HepG2 (cell line): ENCODE measurements at regions not wholly inside any gene's neighbourhood (a gene's known extent, or its start where the extent isn't known, plus 50 kb on each side); places are given as distances from the start of the nearest gene placed in this dataset.
A peak's percentile ranks its signal among the peaks of the same experiment; 100 is the strongest.

ENCODE experiments used
- ATAC-seq: fragments of 200-7000 bp; cut with Tn5 transposase; 3 replicates; pipeline ENCODE4 v1.9.1; 2020; ENCODE audit warnings: mild to moderate bottlenecking, moderate library complexity
- BruUV-seq: library from RNA; stranded (reverse); fragments of 400-500 nt; replicated peaks from 2 replicates; lab custom pipeline; 2021; lab: Mats Ljungman, UMichigan
- CTCF ChIA-PET: fragments of 300-600 bp; formaldehyde crosslinking; extraction: SDS; loops from one replicate; lab custom pipeline; 2021; ENCODE audit warnings: low total read pairs, inconsistent platforms, low intra/inter-chr PET ratio; lab: Yijun Ruan, JAX
- POLR2A ChIA-PET: fragments of 350-600 bp; sonication (Branson Sonifier 250); formaldehyde crosslinking; loops from one replicate; lab custom pipeline; 2020; ENCODE audit warnings: antibody characterized with exemption, inconsistent platforms; lab: Yijun Ruan, JAX
- DNase-seq: peaks from one replicate; pipeline ENCODE4 v3.0.0-alpha.2; 2015; ENCODE audit warnings: low spot score
- FAIRE-seq: peaks from 3 replicates; lab custom pipeline; 2011; peaks lifted over from hg19 to GRCh38; lab: Jason Lieb, UNC
- H2AFZ ChIP-seq: one replicate; pipeline ENCODE4 v1.6.1; 2011; ENCODE audit warnings: low read length, inconsistent platforms
- H3K27ac ChIP-seq: fragments of 300-600 bp; 3 replicates; pipeline ENCODE4 v1.8.0; 2011; ENCODE audit warnings: mixed run types, mild to moderate bottlenecking, mixed read lengths, low read length, inconsistent platforms; ENCODE audit not compliant: insufficient read depth; ENCODE audit errors: extremely low read length
- H3K27me3 ChIP-seq, 2 experiments: fragments of 200-600 bp in 1 of 2; 2 replicates in 1 of 2; 3 replicates in 1 of 2; pipeline versions ENCODE4 v1.6.0 to v1.8.0; 2011; ENCODE audit warnings: low read length in 2 of 2, mild to moderate bottlenecking in 2 of 2, moderate library complexity in 2 of 2, inconsistent platforms in 1 of 2; ENCODE audit not compliant: insufficient read depth in 2 of 2, control insufficient read depth in 1 of 2
- H3K36me3 ChIP-seq, 2 experiments: fragments of 200-600 bp in 1 of 2; replicated peaks in 1 of 2; 2 replicates in 1 of 2; 3 replicates in 1 of 2; pipeline versions ENCODE4 v1.5.1 to v1.8.0; 2011; ENCODE audit warnings: low read length in 2 of 2, inconsistent platforms in 1 of 2; ENCODE audit not compliant: insufficient read depth in 2 of 2, control insufficient read depth in 1 of 2
- H3K4me1 ChIP-seq: 2 replicates; pipeline ENCODE4 v1.5.1; 2012; ENCODE audit warnings: low read length, inconsistent platforms; ENCODE audit not compliant: insufficient read depth
- H3K4me2 ChIP-seq: 2 replicates; pipeline ENCODE4 v1.6.0; 2011; ENCODE audit warnings: low read depth, low read length, inconsistent platforms
- H3K4me3 ChIP-seq, 3 experiments: fragments of 200-600 bp in 1 of 3; sonication (generic), shearing (Covaris generic) in 1 of 3; replicated peaks in 1 of 3; 2 replicates each; pipeline ENCODE4 v1.5.1; 2011 to 2016; ENCODE audit warnings: low read length in 3 of 3, inconsistent platforms in 2 of 3, low read depth in 2 of 3, mild to moderate bottlenecking in 2 of 3, control low read depth in 1 of 3, mixed read lengths in 1 of 3; ENCODE audit not compliant: insufficient read depth in 1 of 3
- H3K79me2 ChIP-seq: one replicate; pipeline ENCODE4 v1.6.1; 2011; ENCODE audit warnings: low read length, inconsistent platforms; ENCODE audit not compliant: insufficient read depth
- H3K9ac ChIP-seq: 2 replicates; pipeline ENCODE4 v1.6.0; 2011; ENCODE audit warnings: mild to moderate bottlenecking, low read depth, low read length, inconsistent platforms; ENCODE audit not compliant: insufficient read depth
- H3K9me3 ChIP-seq: 2 replicates; pipeline ENCODE4 v1.5.1; 2012; ENCODE audit warnings: mild to moderate bottlenecking, low read length
- H4K20me1 ChIP-seq: 2 replicates; pipeline ENCODE4 v1.6.0; 2011; ENCODE audit warnings: inconsistent platforms, mild to moderate bottlenecking, low read length, moderate library complexity; ENCODE audit not compliant: insufficient read depth
- AHDC1 ChIP-seq: sonication (generic); formaldehyde crosslinking; IDR thresholded peaks from 2 replicates; pipeline ENCODE4 v1.5.1; 2020; ENCODE audit warnings: mild to moderate bottlenecking, missing genetic modification reagents, borderline replicate concordance
- CREB1 ChIP-seq, 2 experiments: fragments of 450-650 bp in 1 of 2; IDR thresholded peaks; 2 replicates each; pipeline ENCODE4 v1.6.1; 2016 to 2017; ENCODE audit warnings: control low read depth in 1 of 2, mild to moderate bottlenecking in 1 of 2, missing compliant biosample characterization in 1 of 2, missing genetic modification characterization in 1 of 2
- SKI ChIP-seq: fragments of 450-650 bp; IDR thresholded peaks from one replicate; pipeline ENCODE4 v1.6.1; 2018; ENCODE audit warnings: mild to moderate bottlenecking; ENCODE audit not compliant: partially characterized antibody
- ZNF512 ChIP-seq: sonication (generic); formaldehyde crosslinking; IDR thresholded peaks from 2 replicates; pipeline ENCODE4 v1.4.0; 2020; ENCODE audit warnings: mild to moderate bottlenecking, missing genetic modification reagents
- ZNF776 ChIP-seq: sonication (generic); formaldehyde crosslinking; IDR thresholded peaks from 2 replicates; pipeline ENCODE4 v1.4.0; 2020; ENCODE audit warnings: mild to moderate bottlenecking, missing genetic modification reagents
- WGBS: methylation state at CpG from one replicate; pipeline ENCODE4 v1.1.6; 2017; ENCODE audit warnings: low lambda C conversion rate; 5-methylcytosine and 5-hydroxymethylcytosine counted together
- in situ Hi-C: cut with HindIII; loops from 2 replicates; pipeline ENCODE4 v1.10.0; 2017; ENCODE audit warnings: low pct_unique_long_range_greater_than_20kb; ENCODE audit not compliant: extremely low pct_ligation_motif_present
- intact Hi-C: fragments of 100-400 bp; cut with micrococcal nuclease; formaldehyde crosslinking; loops from one replicate; pipeline ENCODE4 v1.10.0; 2022; ENCODE audit not compliant: unreplicated experiment

GRCh38 chr17:71184716-71185115 lies 936.1 kb upstream of the SOX9 start (continued):
- no peak for TF ChIP-seq ZNF776 (CRISPR knock-in tag)

GRCh38 chr17:71187145-71187878 lies 933.5 kb upstream of the SOX9 start:
- Histone ChIP-seq H2AFZ (no peak overlapping the region), H3K4me2 (no peak overlapping the region), H3K36me3 (no peaks in the 10 kb centered on the region), H3K9me3 (peaks cover 80% of the 10 kb centered on the region), H3K27me3 (no peaks in the 10 kb centered on the region), H3K79me2 (no peaks in the 10 kb centered on the region), H3K27ac (no peak overlapping the region), H3K4me3 (no peak overlapping the region), H4K20me1 (no peaks in the 10 kb centered on the region), H3K9ac (no peak overlapping the region), H3K4me1 (no peaks in the 10 kb centered on the region)
- no TSS peak for BruUV-seq
- ChIA-PET CTCF (no interaction called here), POLR2A (no interaction called here)
- intact Hi-C loops (no loop called here), in situ Hi-C loops (no loop called here)
- no peak for TF ChIP-seq AHDC1 (CRISPR knock-in tag)
- peak; percentile 58; the same call in 1 of the 2 replicates for TF ChIP-seq CREB1 (IDR thresholded peaks at IDR 0.05)
- no peak for TF ChIP-seq CREB1 (CRISPR knock-in tag; IDR thresholded peaks at IDR 0.05)
- no peak for TF ChIP-seq SKI
- no peak for TF ChIP-seq ZNF512
- WGBS, result 30% methylated on average over 8 of the region's 8 CpGs
- DNase-seq, result no peak
- ATAC-seq, result no peak
- no peak for FAIRE-seq
